Cardiac muscle cell (in vitro differentiated cells and primary cell): ENCODE measurements at regions not wholly inside any gene's neighbourhood (a gene's known extent, or its start where the extent isn't known, plus 50 kb on each side); places are given as distances from the start of the nearest gene placed in this dataset.
A peak's percentile ranks its signal among the peaks of the same experiment; 100 is the strongest.
"Not testable (repeated sequence)": the region's sequence is repeated elsewhere in the genome, so short reads cannot be mapped to it uniquely, and the experiment has no call there.

Source experiments
- DNase-seq, 2 donors: peaks; one replicate each; pipeline versions ENCODE4 v3.0.0 to v3.0.0-alpha.2; 2010 to 2017; ENCODE audit warnings: low read depth in 1 of 2, low spot score in 1 of 2
- H3K27ac ChIP-seq: fragments of 200-600 bp; sonication (generic); 2 replicates; pipeline ENCODE4 v1.5.1; 2016
- H3K27me3 ChIP-seq: fragments of 200-600 bp; sonication (generic); 2 replicates; pipeline ENCODE4 v1.6.0; 2016; ENCODE audit warnings: control low read depth
- H3K36me3 ChIP-seq: fragments of 200-600 bp; sonication (generic); 2 replicates; pipeline ENCODE4 v1.5.1; 2016; ENCODE audit warnings: control low read depth
- H3K4me1 ChIP-seq: fragments of 200-600 bp; sonication (generic); 2 replicates; pipeline ENCODE4 v1.8.1; 2017; ENCODE audit warnings: low read depth, mild to moderate bottlenecking, mixed run types
- H3K4me3 ChIP-seq: fragments of 200-600 bp; sonication (generic); 2 replicates; pipeline ENCODE4 v1.5.1; 2016; ENCODE audit warnings: mild to moderate bottlenecking
- H3K9me3 ChIP-seq: fragments of 200-600 bp; sonication (generic); 2 replicates; pipeline ENCODE4 v1.5.1; 2017; ENCODE audit warnings: low read depth, mild to moderate bottlenecking, control low read depth
- CTCF ChIP-seq: IDR thresholded peaks from 2 replicates; pipeline ENCODE4 v1.5.1; 2012; ENCODE audit warnings: low read depth, mild to moderate bottlenecking, low read length

- Histone ChIP-seq H3K4me1 (no peaks in the 10 kb centered on the region), H3K27me3 (no peaks in the 10 kb centered on the region), H3K27ac (no peak overlapping the region), H3K36me3 (no peaks in the 10 kb centered on the region), H3K4me3 (no peak overlapping the region), H3K9me3 (no peaks in the 10 kb centered on the region)
- no peak for DNase-seq
- no peak for TF ChIP-seq CTCF
These were observed 232.7 kb upstream of the ACTBL2 start for GRCh38 chr5:57715296-57715695.

GRCh38 chr5:57713535-57713934, 230.9 kb upstream of the ACTBL2 start:
- not testable (repeated sequence) for H3K4me3 ChIP-seq, H3K9me3 ChIP-seq, DNase-seq, H3K27ac ChIP-seq, H3K27me3 ChIP-seq, H3K4me1 ChIP-seq, H3K36me3 ChIP-seq

GRCh38 chr5:57711946-57712345, 229.3 kb upstream of the ACTBL2 start:
- Histone ChIP-seq H3K9me3 (no peaks in the 10 kb centered on the region), H3K27me3 (no peaks in the 10 kb centered on the region), H3K27ac (no peak overlapping the region), H3K4me3 (no peak overlapping the region), H3K4me1 (peaks cover 11% of the 10 kb centered on the region), H3K36me3 (no peaks in the 10 kb centered on the region)
- DNase-seq = no peak
- TF ChIP-seq CTCF = no peak

GRCh38 chr5:57711471-57711870, 228.9 kb upstream of the ACTBL2 start:
- Histone ChIP-seq H3K27ac (no peak overlapping the region), H3K27me3 (no peaks in the 10 kb centered on the region), H3K4me3 (no peak overlapping the region), H3K36me3 (no peaks in the 10 kb centered on the region), H3K4me1 (peaks cover 16% of the 10 kb centered on the region), H3K9me3 (no peaks in the 10 kb centered on the region)
- peak in 1 of 2 donors; percentile 39 for DNase-seq
- no peak for TF ChIP-seq CTCF

- H3K27ac ChIP-seq = no peak overlapping the region
- H3K9me3 ChIP-seq = no peaks in the 10 kb centered on the region
- peaks cover 20% of the 10 kb centered on the region for H3K4me1 ChIP-seq
- no peaks in the 10 kb centered on the region for H3K27me3 ChIP-seq
- no peaks in the 10 kb centered on the region for H3K36me3 ChIP-seq
- no peak for DNase-seq
- no peak for TF ChIP-seq CTCF
- no peak overlapping the region for H3K4me3 ChIP-seq
These were observed 227.5 kb upstream of the ACTBL2 start for GRCh38 chr5:57710126-57710525.

- no peak for DNase-seq
- Histone ChIP-seq H3K27ac (no peak overlapping the region), H3K4me3 (no peak overlapping the region), H3K27me3 (no peaks in the 10 kb centered on the region), H3K36me3 (no peaks in the 10 kb centered on the region), H3K4me1 (peaks cover 20% of the 10 kb centered on the region), H3K9me3 (no peaks in the 10 kb centered on the region)
- TF ChIP-seq CTCF = no peak
These were observed 223.2 kb upstream of the ACTBL2 start for GRCh38 chr5:57705769-57706168.
